ENCODE measurements at regions not wholly inside any gene's neighbourhood (a gene's known extent, or its start where the extent isn't known, plus 50 kb on each side); places are given as distances from the start of the nearest gene placed in this dataset.

- DNase-seq: no peak
These were observed 299.7 kb upstream of the PRDM1 start for GRCh38 chr6:105786449-105786848.

- no peak for DNase-seq
These were observed 300.9 kb upstream of the PRDM1 start for GRCh38 chr6:105785066-105785811.

- no peak for DNase-seq
These were observed 302.0 kb upstream of the PRDM1 start for GRCh38 chr6:105784179-105784578.

- no peak for DNase-seq
These were observed 302.7 kb upstream of the PRDM1 start for GRCh38 chr6:105783333-105783935.

- DNase-seq: no peak
These were observed 304.2 kb upstream of the PRDM1 start for GRCh38 chr6:105781915-105782314.

- DNase-seq: no peak
These were observed 304.9 kb upstream of the PRDM1 start for GRCh38 chr6:105781248-105781647.

- DNase-seq: no peak
These were observed 305.8 kb upstream of the PRDM1 start for GRCh38 chr6:105780146-105780860.

GRCh38 chr6:105779110-105779509 is 307.0 kb upstream of the PRDM1 start:
- no peak for DNase-seq

- no peak for DNase-seq
These were observed 311.0 kb upstream of the PRDM1 start for GRCh38 chr6:105775095-105775494.

- DNase-seq: no peak
These were observed 311.9 kb upstream of the PRDM1 start for GRCh38 chr6:105774247-105774646.

- no peak for DNase-seq
These were observed 314.7 kb upstream of the PRDM1 start for GRCh38 chr6:105771313-105771970.

GRCh38 chr6:105769987-105770386 is 316.1 kb upstream of the PRDM1 start:
- DNase-seq: no peak

- no peak for DNase-seq
These were observed 316.9 kb upstream of the PRDM1 start for GRCh38 chr6:105769197-105769596.

- no peak for DNase-seq
These were observed 318.6 kb upstream of the PRDM1 start for GRCh38 chr6:105767541-105767940.

- DNase-seq: no peak
These were observed 320.9 kb upstream of the PRDM1 start for GRCh38 chr6:105765239-105765638.

GRCh38 chr6:105764315-105764714 is 321.8 kb upstream of the PRDM1 start:
- no peak for DNase-seq

- DNase-seq: no peak
These were observed 322.3 kb upstream of the PRDM1 start for GRCh38 chr6:105763866-105764265.

- no peak for DNase-seq
These were observed 325.4 kb upstream of the PRDM1 start for GRCh38 chr6:105760746-105761145.

GRCh38 chr6:105759946-105760345 is 326.2 kb upstream of the PRDM1 start:
- no peak for DNase-seq

- no peak for DNase-seq
These were observed 327.1 kb upstream of the PRDM1 start for GRCh38 chr6:105759015-105759414.

GRCh38 chr6:105757512-105758200 is 328.5 kb upstream of the PRDM1 start:
- no peak for DNase-seq

GRCh38 chr6:105755885-105756284 is 330.3 kb upstream of the PRDM1 start:
- DNase-seq: no peak

GRCh38 chr6:105753620-105754211 is 332.4 kb upstream of the PRDM1 start:
- no peak for DNase-seq

Data from NCI-H1436 (cell line).